ENCODE measurements at regions not wholly inside any gene's neighbourhood (a gene's known extent, or its start where the extent isn't known, plus 50 kb on each side); places are given as distances from the start of the nearest gene placed in this dataset.

DNA sequence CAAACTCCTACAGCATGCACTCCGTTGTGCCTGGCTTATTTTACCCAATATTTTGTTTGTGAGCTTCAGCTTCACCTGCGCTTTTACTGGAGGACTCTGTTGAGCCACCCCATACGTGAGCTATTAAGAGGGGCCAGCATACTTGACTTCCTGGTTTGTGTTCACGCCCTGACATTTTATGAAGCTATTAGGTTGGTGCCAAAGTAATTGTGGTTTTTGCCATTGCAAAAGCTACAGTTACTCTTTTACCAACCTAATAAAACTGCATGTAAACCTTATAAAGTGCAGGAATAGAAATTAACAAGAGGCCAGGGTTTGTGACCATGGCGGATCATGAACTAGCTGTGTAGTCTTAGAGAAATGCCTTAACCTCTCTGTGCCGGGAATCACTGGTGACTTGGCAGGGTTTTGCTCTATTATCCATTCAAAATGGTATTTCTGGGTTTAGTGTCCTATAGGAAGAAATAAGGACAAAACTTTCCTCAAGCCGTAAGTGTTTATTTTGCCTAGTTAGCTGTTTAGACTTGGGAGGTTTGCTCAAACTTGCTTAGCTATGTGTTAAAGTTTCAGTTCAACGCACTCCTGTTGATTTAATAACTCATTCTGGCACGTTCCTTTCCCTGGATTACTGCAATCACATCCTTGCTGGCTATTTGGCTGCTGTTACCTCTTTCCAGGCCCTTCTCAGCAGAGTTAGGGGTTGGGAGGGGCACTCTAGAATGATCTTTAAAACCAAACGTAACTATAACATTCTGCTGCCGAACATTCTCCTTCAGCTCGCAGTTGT, 1027.6 kb downstream of the BCL11B start:
- Mint-ChIP-seq H3K36me3 (ENCODE audit: low read depth) (no peaks in the 10 kb centered on the region), H3K9me3 (peaks cover 55% of the 10 kb centered on the region), H3K27me3 (ENCODE audit: insufficient read depth) (no peaks in the 10 kb centered on the region), H3K4me3 (no peak overlapping the region), H3K27ac (no peak overlapping the region), H3K4me1 (ENCODE audit: low read depth) (no peaks in the 10 kb centered on the region)
- TF ChIP-seq, protein P1, sequence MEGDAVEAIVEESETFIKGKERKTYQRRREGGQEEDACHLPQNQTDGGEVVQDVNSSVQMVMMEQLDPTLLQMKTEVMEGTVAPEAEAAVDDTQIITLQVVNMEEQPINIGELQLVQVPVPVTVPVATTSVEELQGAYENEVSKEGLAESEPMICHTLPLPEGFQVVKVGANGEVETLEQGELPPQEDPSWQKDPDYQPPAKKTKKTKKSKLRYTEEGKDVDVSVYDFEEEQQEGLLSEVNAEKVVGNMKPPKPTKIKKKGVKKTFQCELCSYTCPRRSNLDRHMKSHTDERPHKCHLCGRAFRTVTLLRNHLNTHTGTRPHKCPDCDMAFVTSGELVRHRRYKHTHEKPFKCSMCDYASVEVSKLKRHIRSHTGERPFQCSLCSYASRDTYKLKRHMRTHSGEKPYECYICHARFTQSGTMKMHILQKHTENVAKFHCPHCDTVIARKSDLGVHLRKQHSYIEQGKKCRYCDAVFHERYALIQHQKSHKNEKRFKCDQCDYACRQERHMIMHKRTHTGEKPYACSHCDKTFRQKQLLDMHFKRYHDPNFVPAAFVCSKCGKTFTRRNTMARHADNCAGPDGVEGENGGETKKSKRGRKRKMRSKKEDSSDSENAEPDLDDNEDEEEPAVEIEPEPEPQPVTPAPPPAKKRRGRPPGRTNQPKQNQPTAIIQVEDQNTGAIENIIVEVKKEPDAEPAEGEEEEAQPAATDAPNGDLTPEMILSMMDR (IDR thresholded peaks at IDR 0.05): no peak
- no peak for DNase-seq

DNA sequence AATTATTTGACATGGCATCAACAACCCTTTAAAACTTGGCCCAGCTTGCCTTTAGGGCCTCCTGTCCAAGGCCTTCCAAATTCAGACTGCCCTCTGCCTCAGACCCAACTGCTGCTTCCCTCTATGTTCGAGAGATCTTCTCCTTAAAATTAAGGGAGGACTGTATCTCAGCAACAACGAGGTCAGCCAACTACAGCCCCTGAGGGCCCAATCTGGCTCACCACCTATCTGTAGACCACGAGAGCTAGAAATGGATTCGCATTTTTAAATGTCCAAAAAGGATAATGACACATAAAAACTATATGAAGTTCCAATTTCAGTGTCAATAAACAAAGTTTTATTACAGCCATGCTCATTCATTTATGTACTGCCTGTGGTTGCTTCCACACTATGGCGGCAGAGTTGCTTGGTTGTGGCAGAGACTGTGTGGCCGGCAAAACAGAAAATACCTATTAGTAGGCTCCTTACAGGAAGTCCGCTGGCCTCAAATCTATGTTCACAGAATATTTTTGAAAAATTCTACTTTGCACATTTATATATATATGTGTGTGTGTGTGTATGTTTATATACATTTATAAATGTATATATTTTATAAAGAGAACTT, 1026.9 kb downstream of the BCL11B start:
- TF ChIP-seq, protein P1 (IDR thresholded peaks at IDR 0.05): no peak
- H3K27ac Mint-ChIP-seq: no peak overlapping the region
- peaks cover 53% of the 10 kb centered on the region for H3K9me3 Mint-ChIP-seq
- no peaks in the 10 kb centered on the region for H3K4me1 Mint-ChIP-seq (ENCODE audit: low read depth)
- no peaks in the 10 kb centered on the region for H3K36me3 Mint-ChIP-seq (ENCODE audit: low read depth)
- no peak overlapping the region for H3K4me3 Mint-ChIP-seq
- no peaks in the 10 kb centered on the region for H3K27me3 Mint-ChIP-seq (ENCODE audit: insufficient read depth)
- no peak for DNase-seq

DNA sequence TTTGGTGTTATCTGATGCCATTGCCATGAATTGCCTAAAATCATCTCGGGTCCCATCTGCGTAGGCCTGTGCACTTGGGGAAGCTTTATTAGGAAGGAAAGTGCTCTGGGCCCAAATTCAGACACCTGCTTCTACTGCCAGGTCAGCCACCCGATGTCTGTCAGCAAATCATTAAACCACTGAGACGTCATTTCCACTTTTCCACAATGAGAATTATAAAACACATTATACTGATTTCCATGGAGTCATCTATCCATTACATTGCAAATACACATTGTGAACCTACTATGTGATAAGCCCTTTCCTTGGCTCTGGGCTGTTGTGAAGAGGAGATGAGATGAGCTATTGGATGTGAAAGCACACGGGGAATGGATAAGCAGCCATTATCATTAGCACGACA, 1022.9 kb downstream of the BCL11B start:
- H3K27me3 Mint-ChIP-seq (ENCODE audit: insufficient read depth): no peaks in the 10 kb centered on the region
- H3K36me3 Mint-ChIP-seq (ENCODE audit: low read depth): peaks cover 4% of the 10 kb centered on the region; the same call in 1 of the 2 replicates

DNA sequence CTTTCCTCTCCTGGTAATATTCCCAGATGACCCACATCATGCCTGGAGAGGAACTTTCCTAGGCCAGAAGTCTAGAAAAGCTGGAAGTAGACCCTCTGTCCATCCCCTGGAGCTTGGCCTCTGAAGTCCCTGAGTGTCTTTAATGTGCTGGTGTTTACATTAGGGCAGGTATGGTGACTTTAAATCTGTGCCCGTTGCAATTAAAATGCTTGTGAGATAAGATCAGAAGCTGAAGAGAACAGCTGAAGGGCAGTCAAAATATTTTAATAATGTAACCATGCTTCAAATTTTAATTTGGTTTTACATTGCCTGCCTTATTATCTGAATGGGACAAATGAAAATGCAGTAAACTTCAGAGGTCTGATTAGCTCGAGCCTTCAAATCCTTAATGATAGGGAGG, 1022.5 kb downstream of the BCL11B start:
- Mint-ChIP-seq H3K4me1 (ENCODE audit: low read depth) (no peaks in the 10 kb centered on the region), H3K9me3 (peaks cover 46% of the 10 kb centered on the region), H3K27me3 (ENCODE audit: insufficient read depth) (no peaks in the 10 kb centered on the region), H3K36me3 (ENCODE audit: low read depth) (peaks cover 4% of the 10 kb centered on the region; the same call in 1 of the 2 replicates), H3K27ac (no peak overlapping the region), H3K4me3 (no peak overlapping the region)
- TF ChIP-seq, protein P1 (IDR thresholded peaks at IDR 0.05): no peak
- DNase-seq: no peak

More for the DNA sequence above, 1022.9 kb downstream of the BCL11B start:
- no peak for DNase-seq
- H3K9me3 Mint-ChIP-seq: peaks cover 47% of the 10 kb centered on the region
- TF ChIP-seq, protein P1 (IDR thresholded peaks at IDR 0.05): no peak
- no peak overlapping the region for H3K4me3 Mint-ChIP-seq
- no peaks in the 10 kb centered on the region for H3K4me1 Mint-ChIP-seq (ENCODE audit: low read depth)
- no peak overlapping the region for H3K27ac Mint-ChIP-seq

DNA sequence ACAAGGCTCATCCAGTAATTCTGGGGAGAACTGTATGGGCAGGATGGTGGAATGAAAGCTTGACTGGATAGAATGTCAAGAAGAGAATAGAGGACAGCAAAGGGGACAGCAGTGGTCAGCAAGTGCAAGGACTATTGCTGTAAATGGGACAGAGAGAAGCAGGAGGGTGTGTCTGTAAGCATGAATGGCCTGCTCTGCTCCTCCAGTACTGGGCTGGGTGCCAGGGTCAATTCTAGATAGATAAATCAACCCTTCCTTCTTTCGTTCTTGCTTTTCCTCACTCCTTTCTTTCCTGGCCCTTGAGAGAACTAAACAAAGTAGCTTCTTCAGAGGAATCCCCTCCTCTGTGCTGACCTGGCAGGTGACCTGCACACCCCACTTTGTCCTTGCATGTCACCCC, 1019.2 kb downstream of the BCL11B start:
- DNase-seq: no peak
- Mint-ChIP-seq H3K9me3 (peaks cover 61% of the 10 kb centered on the region), H3K4me1 (ENCODE audit: low read depth) (no peaks in the 10 kb centered on the region), H3K27ac (no peak overlapping the region), H3K36me3 (ENCODE audit: low read depth) (peaks cover 4% of the 10 kb centered on the region; the same call in 1 of the 2 replicates), H3K4me3 (no peak overlapping the region), H3K27me3 (ENCODE audit: insufficient read depth) (no peaks in the 10 kb centered on the region; the same call in 1 of the 2 replicates)
- TF ChIP-seq, protein P1 (IDR thresholded peaks at IDR 0.05): no peak
